A549 (cell line): ENCODE measurements at regions not wholly inside any gene's neighbourhood (a gene's known extent, or its start where the extent isn't known, plus 50 kb on each side); places are given as distances from the start of the nearest gene placed in this dataset.
"Not testable (repeated sequence)": the region's sequence is repeated elsewhere in the genome, so short reads cannot be mapped to it uniquely, and the experiment has no call there.

Source experiments
- BHLHE40 ChIP-seq: IDR thresholded peaks from 2 replicates; pipeline ENCODE4 v1.6.1; 2012; ENCODE audit warnings: low read depth, low read length, inconsistent platforms
- CTCF ChIP-seq: fragments of >200 bp; sonication (Bioruptor Twin); formaldehyde crosslinking; IDR thresholded peaks from 3 replicates; pipeline ENCODE4 v1.5.1; 2016

DNA sequence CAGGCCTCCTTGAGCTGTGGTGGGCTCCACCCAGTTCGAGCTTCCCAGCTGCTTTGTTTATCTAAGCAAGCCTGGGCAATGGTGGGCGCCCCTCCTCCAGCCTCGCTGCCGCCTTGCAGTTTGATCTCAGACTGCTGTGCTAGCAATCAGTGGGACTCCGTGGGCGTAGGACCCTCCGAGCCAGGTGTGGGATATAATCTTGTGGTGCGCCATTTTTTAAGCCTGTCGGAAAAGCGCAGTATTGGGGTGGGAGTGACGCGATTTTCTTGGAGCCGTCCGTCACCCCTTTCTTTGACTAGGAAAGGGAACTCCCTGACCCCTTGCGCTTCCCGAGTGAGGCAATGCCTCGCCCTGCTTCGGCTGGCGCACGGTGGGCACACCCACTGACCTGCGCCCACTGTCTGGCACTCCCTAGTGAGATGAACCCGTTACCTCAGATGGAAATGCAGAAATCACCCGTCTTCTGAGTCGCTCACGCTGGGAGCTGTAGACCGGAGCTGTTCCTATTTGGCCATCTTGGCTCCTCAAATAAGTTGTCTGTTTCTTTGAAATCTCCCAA lies 291.3 kb upstream of the CTNNB1 start:
- TF ChIP-seq CTCF, BHLHE40: not testable (repeated sequence)
